DOHH2 (cell line): ENCODE measurements at regions not wholly inside any gene's neighbourhood (a gene's known extent, or its start where the extent isn't known, plus 50 kb on each side); places are given as distances from the start of the nearest gene placed in this dataset.

Source experiments
- H3F3A ChIP-seq: fragments of 200-600 bp; sonication (generic), shearing (Covaris generic); 2 replicates; pipeline ENCODE4 v1.6.0; 2016; ENCODE audit warnings: antibody characterized with exemption, mild to moderate bottlenecking; ENCODE audit not compliant: control insufficient read depth, insufficient read depth
- H3K27ac ChIP-seq: fragments of 200-600 bp; sonication (generic); 2 replicates; pipeline ENCODE4 v1.5.1; 2014; ENCODE audit warnings: low read depth, mild to moderate bottlenecking, low read length, moderate library complexity
- H3K27me3 ChIP-seq: fragments of 200-600 bp; sonication (generic); 2 replicates; pipeline ENCODE4 v1.6.1; 2014; ENCODE audit warnings: mild to moderate bottlenecking, low read length, mixed read lengths; ENCODE audit not compliant: control insufficient read depth
- H3K36me3 ChIP-seq: fragments of 200-600 bp; sonication (generic); 2 replicates; pipeline ENCODE4 v1.6.1; 2014; ENCODE audit warnings: mild to moderate bottlenecking, low read length, moderate library complexity, mixed read lengths; ENCODE audit not compliant: control insufficient read depth
- H3K4me1 ChIP-seq: fragments of 200-600 bp; sonication (generic); 2 replicates; pipeline ENCODE4 v1.6.1; 2014; ENCODE audit warnings: mild to moderate bottlenecking, low read length, mixed read lengths; ENCODE audit not compliant: control insufficient read depth
- H3K4me2 ChIP-seq: fragments of 200-600 bp; sonication (generic); 2 replicates; pipeline ENCODE4 v1.6.0; 2014; ENCODE audit warnings: mild to moderate bottlenecking, low read length, moderate library complexity
- H3K4me3 ChIP-seq: fragments of 200-600 bp; sonication (generic); 2 replicates; pipeline ENCODE4 v1.5.1; 2014; ENCODE audit warnings: mild to moderate bottlenecking, low read length, mixed read lengths
- H3K79me2 ChIP-seq: fragments of 200-600 bp; sonication (generic); 2 replicates; pipeline ENCODE4 v1.6.1; 2014; ENCODE audit warnings: mild to moderate bottlenecking, low read length, mixed read lengths; ENCODE audit not compliant: control insufficient read depth
- H3K9me2 ChIP-seq: fragments of 200-600 bp; sonication (generic); replicated peaks from 2 replicates; pipeline ENCODE4 v1.6.1; 2014; ENCODE audit warnings: mild to moderate bottlenecking, low read length, mixed read lengths; ENCODE audit not compliant: control insufficient read depth
- H3K9me3 ChIP-seq: fragments of 200-600 bp; sonication (generic); 2 replicates; pipeline ENCODE4 v1.6.1; 2014; ENCODE audit warnings: antibody characterized with exemption, low read length, mixed read lengths; ENCODE audit not compliant: control insufficient read depth, insufficient read depth
- H4K20me1 ChIP-seq: fragments of 200-600 bp; sonication (generic); 2 replicates; pipeline ENCODE4 v1.6.0; 2014; ENCODE audit warnings: low read depth, mild to moderate bottlenecking, antibody characterized with exemption, low read length, moderate library complexity; ENCODE audit not compliant: control insufficient read depth, insufficient read depth
- CTCF ChIP-seq: fragments of 200-600 bp; sonication (generic); IDR thresholded peaks from one replicate; pipeline ENCODE4 v1.5.1; 2014; ENCODE audit warnings: antibody characterized with exemption, mild to moderate bottlenecking, low read depth, low read length; ENCODE audit not compliant: poor library complexity, severe bottlenecking
- EZH2phosphoT487 ChIP-seq: fragments of 200-600 bp; sonication (generic); IDR thresholded peaks from 2 replicates; pipeline ENCODE4 v1.6.1; 2017; ENCODE audit warnings: borderline replicate concordance, mild to moderate bottlenecking, antibody characterized with exemption, low read length, moderate library complexity, mixed read lengths

- H3F3A ChIP-seq: no peaks in the 10 kb centered on the region
- no peaks in the 10 kb centered on the region for H4K20me1 ChIP-seq
- no peaks in the 10 kb centered on the region for H3K9me2 ChIP-seq
- no peaks in the 10 kb centered on the region for H3K27me3 ChIP-seq
- no peaks in the 10 kb centered on the region for H3K79me2 ChIP-seq
- TF ChIP-seq EZH2phosphoT487 (no peak), CTCF (no peak)
- no peak overlapping the region for H3K27ac ChIP-seq
- no peak overlapping the region for H3K4me2 ChIP-seq
- H3K4me3 ChIP-seq: no peak overlapping the region
- no peaks in the 10 kb centered on the region for H3K9me3 ChIP-seq
- no peaks in the 10 kb centered on the region for H3K4me1 ChIP-seq
- no peaks in the 10 kb centered on the region for H3K36me3 ChIP-seq
Measured at GRCh38 chr18:2451556-2451955, 119.7 kb downstream of the METTL4 start.

GRCh38 chr18:2459886-2460285 is 111.4 kb downstream of the METTL4 start:
- no peak for TF ChIP-seq CTCF
- TF ChIP-seq EZH2phosphoT487: no peak
- H3F3A ChIP-seq: no peaks in the 10 kb centered on the region
- H3K4me3 ChIP-seq: no peak overlapping the region
- H3K9me3 ChIP-seq: no peaks in the 10 kb centered on the region
- no peak overlapping the region for H3K4me2 ChIP-seq
- H4K20me1 ChIP-seq: no peaks in the 10 kb centered on the region
- no peaks in the 10 kb centered on the region for H3K9me2 ChIP-seq
- no peaks in the 10 kb centered on the region for H3K79me2 ChIP-seq
- no peaks in the 10 kb centered on the region for H3K4me1 ChIP-seq
- H3K27me3 ChIP-seq: no peaks in the 10 kb centered on the region
- no peak overlapping the region for H3K27ac ChIP-seq
- no peaks in the 10 kb centered on the region for H3K36me3 ChIP-seq

GRCh38 chr18:2466978-2467377 is 104.3 kb downstream of the METTL4 start:
- Histone ChIP-seq H3K4me2 (no peak overlapping the region), H3K79me2 (no peaks in the 10 kb centered on the region), H3K27me3 (no peaks in the 10 kb centered on the region), H3K4me1 (no peaks in the 10 kb centered on the region), H4K20me1 (no peaks in the 10 kb centered on the region), H3K27ac (no peak overlapping the region), H3K9me2 (no peaks in the 10 kb centered on the region), H3K9me3 (no peaks in the 10 kb centered on the region), H3K4me3 (no peak overlapping the region), H3K36me3 (no peaks in the 10 kb centered on the region), H3F3A (no peaks in the 10 kb centered on the region)
- TF ChIP-seq CTCF (no peak), EZH2phosphoT487 (no peak)

GRCh38 chr18:2468051-2468450 is 103.3 kb downstream of the METTL4 start:
- no peak for TF ChIP-seq CTCF
- no peak for TF ChIP-seq EZH2phosphoT487
- H3K79me2 ChIP-seq: no peaks in the 10 kb centered on the region

More at GRCh38 chr18:2468051-2468450, 103.3 kb downstream of the METTL4 start:
- Histone ChIP-seq H3K4me2 (no peak overlapping the region), H3K9me3 (no peaks in the 10 kb centered on the region), H3K27ac (no peak overlapping the region), H4K20me1 (no peaks in the 10 kb centered on the region), H3K4me1 (no peaks in the 10 kb centered on the region), H3K9me2 (no peaks in the 10 kb centered on the region), H3K4me3 (no peak overlapping the region), H3F3A (no peaks in the 10 kb centered on the region), H3K27me3 (no peaks in the 10 kb centered on the region), H3K36me3 (no peaks in the 10 kb centered on the region)
